Body of pancreas (tissue), 4 donors: ENCODE measurements at regions not wholly inside any gene's neighbourhood (a gene's known extent, or its start where the extent isn't known, plus 50 kb on each side); places are given as distances from the start of the nearest gene placed in this dataset.

ENCODE experiments used
- CTCF ChIP-seq, 7 experiments: fragments of 450-650 bp in 4 of 7; fragments of 200-600 bp in 3 of 7; sonication (generic) in 3 of 7; IDR thresholded peaks; one replicate each; pipeline ENCODE4 v1.5.1; 2016 to 2019; ENCODE audit warnings: antibody characterized with exemption in 7 of 7
- POLR2A ChIP-seq, 3 donors: fragments of 450-650 bp; IDR thresholded peaks; one replicate each; pipeline ENCODE4 v1.6.1; 2016; ENCODE audit warnings: antibody characterized with exemption in 3 of 3, mild to moderate bottlenecking in 2 of 3

GRCh38 chr3:87136066-87136596, 91.0 kb upstream of the CHMP2B start:
- TF ChIP-seq CTCF (IDR thresholded peaks at IDR 0.05), result no peak
- TF ChIP-seq POLR2A (IDR thresholded peaks at IDR 0.05), result no peak
